DMS79 treated with DMSO at 0.1 percent for 48 hours (cell line): ENCODE measurements at regions not wholly inside any gene's neighbourhood (a gene's known extent, or its start where the extent isn't known, plus 50 kb on each side); places are given as distances from the start of the nearest gene placed in this dataset.
"Not testable (repeated sequence)": the region's sequence is repeated elsewhere in the genome, so short reads cannot be mapped to it uniquely, and the experiment has no call there.

Source experiments
- DNase-seq: peaks from one replicate; lab custom pipeline; 2025; lab: John Stamatoyannopoulos, UW

DNA sequence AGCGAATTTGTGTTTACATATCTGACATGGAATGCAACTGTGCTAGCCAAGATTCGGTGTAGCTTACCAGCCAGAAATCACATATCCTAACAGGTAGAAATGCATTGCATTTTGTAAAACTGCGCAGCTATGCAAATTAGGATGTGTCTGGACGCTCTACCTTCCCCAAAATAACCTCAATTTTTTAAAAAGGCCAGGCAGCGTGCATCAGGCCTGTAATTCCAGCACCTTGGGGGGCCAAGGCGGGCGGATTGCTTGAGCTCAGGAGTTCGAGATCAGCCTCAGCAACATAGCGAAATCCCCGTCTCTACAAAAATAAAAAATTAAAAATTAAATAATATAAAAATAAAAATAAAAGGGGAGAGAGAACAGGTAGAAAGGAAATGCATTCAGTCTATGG lies 305.0 kb downstream of the TYW1 start:
- no peak for DNase-seq

DNA sequence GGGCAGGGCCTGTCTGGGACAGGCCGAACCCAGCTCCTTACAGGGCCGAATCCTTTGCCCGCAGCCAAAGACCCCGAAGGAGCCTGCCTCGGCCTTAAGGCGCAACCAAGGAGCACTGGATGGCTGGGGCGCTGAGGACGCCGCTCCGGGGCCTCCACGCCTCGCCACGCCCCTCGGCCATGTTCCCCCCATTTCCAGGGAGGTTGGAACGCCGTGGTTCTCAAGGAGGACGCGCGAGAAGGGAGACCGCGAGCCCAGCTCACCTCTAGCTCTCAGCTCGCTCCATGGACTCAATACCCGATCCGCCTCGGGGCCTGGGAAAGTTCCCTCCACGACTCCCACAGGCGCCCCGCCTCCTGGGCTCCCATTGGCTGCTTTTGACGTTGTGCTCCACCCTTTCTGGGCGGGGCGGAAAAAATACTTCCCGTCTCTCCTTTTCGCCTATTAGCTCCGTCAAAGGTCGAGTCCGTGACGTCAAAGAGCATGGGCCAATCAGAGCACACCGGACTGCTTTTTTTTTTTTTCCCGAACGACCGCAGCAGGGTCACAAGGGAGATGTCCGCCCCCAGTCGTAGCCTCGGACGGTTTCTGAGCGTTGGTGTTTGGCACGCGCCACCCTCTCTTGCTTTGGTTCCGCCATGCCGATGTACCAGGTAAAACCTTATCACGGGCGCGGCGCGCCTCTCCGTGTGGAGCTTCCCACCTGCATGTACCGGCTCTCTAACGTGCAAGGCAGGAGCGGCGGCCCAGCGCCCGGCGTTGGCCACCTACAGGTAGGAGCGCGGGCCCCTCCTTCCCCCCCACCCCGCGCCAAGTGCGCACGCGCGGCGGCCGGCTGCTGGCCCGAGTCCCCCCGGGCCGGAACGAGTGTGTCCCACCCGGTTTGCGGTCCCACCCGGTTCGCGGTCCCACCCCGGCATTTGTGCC lies 305.7 kb downstream of the TYW1 start:
- peak; percentile 96 for DNase-seq

DNA sequence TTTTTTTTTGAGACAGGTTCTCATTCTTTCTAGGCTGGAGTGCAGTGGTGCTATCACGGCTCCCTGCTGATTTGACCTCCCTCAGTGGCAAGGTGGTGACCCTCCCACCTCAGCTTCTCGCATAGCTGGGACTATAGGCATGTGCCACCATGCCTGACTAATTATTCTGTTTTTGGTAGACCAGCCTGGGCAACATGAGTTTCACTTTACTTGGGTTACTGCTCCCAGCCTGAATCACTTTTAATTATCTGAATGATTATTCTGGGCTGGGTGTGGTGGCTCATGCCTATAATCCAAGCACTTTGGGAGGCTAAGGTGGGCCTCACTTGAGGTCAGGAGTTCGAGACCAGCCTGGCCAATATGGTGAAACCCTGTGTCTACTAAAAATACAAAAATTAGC lies 308.2 kb downstream of the TYW1 start:
- DNase-seq, result not testable (repeated sequence)

DNA sequence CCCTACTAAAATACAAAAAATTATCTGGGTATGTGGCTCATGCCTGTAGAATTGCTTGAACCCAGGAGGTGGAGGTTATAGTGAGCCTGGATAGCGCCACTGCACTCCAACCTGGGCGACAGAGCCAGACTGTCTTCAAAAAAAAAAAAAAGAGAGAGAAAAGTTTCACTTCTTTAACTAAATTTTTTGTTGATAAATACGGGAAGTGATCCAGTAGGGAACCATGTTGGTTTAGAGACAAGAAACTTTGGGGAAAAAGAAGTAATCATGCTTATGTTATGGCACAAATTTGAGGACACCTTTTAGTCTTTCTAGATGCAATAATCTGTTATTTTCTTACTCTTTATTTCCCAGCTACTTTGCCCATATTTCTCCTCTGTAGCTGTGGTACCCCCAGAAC lies 309.7 kb downstream of the TYW1 start:
- DNase-seq, result no peak

DNA sequence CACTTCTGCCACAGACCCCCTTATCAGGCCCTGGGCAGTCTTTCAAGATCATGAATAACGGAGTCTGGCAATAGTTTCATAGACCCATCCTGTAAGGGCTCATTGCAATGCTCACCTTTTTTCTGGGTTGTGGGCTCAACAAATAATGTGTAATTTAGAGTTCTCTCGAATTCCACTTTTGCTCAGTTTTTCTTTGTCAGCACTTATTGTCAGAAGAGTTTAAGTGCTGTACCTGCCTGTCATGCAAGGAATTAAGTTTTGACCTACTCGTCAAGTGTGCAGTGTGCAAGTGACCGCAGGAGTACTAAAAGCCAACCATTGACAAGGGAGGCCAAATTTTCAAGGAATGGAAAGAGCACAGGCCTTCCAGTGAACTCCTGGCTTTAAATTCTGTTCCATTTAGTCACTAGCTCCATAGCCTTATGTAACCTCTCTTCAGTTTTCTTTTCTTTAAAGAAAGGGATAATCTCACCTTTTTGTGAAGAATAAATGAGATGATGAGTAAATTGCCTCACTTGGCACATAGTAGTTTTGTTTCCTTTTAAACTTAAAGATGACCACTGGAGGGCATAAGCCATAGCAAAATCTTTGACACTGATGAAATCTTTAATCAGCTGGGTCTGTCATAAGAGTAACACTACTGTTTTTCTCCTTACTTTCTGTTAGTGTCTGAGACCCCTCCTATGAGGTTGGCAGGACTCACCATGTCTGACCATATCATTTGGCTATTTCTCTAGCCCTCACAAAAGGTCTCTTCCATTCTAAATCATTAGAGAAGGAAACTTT lies 313.3 kb downstream of the TYW1 start:
- no peak for DNase-seq

GRCh38 chr7:67311901-67312300 lies 315.3 kb downstream of the TYW1 start:
- DNase-seq, result no peak

GRCh38 chr7:67313213-67313612 lies 316.6 kb downstream of the TYW1 start:
- DNase-seq, result no peak

- not testable (repeated sequence) for DNase-seq
These were observed 320.3 kb downstream of the TYW1 start for GRCh38 chr7:67316902-67317301.

GRCh38 chr7:67328257-67328656 lies 331.6 kb downstream of the TYW1 start:
- DNase-seq, result not testable (repeated sequence)

- DNase-seq, result not testable (repeated sequence)
These were observed 338.5 kb downstream of the TYW1 start for GRCh38 chr7:67335165-67335564.

- not testable (repeated sequence) for DNase-seq
These were observed 339.0 kb downstream of the TYW1 start for GRCh38 chr7:67335663-67336062.

GRCh38 chr7:67338545-67338944 lies 341.9 kb downstream of the TYW1 start:
- not testable (repeated sequence) for DNase-seq

DNA sequence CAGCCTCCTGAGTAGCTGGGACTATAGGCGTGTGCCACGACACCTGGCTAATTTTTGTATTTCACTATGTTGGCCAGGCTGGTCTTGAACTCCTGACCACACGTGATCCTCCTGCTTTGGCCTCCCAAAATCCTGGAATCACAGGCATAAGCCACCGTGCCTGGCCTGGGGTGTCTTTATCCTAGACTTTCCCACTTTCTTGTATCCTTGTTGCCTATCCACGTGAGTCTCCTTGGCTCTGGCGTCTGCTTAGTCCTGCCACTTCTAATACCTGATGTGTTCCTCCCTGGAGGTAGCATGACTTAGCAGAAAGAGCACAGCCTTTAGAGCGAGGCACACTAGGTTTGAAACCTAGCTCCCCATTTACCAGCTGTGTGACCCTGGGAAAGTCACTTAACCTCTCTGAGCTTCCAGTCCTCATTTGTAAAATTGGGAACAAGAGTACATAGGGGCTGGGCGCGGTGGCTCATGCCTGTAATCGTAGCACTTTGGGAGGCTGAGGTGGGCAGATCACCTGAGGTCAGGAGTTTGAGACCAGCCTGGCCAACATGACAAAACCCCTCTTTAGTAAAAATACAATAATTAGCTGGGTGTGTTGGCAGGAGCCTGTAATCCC lies 344.6 kb downstream of the TYW1 start:
- DNase-seq, result no peak

GRCh38 chr7:67343114-67343513 lies 346.5 kb downstream of the TYW1 start:
- no peak for DNase-seq

- DNase-seq, result peak; percentile 96
These were observed 346.9 kb downstream of the TYW1 start for GRCh38 chr7:67343572-67343971.

DNA sequence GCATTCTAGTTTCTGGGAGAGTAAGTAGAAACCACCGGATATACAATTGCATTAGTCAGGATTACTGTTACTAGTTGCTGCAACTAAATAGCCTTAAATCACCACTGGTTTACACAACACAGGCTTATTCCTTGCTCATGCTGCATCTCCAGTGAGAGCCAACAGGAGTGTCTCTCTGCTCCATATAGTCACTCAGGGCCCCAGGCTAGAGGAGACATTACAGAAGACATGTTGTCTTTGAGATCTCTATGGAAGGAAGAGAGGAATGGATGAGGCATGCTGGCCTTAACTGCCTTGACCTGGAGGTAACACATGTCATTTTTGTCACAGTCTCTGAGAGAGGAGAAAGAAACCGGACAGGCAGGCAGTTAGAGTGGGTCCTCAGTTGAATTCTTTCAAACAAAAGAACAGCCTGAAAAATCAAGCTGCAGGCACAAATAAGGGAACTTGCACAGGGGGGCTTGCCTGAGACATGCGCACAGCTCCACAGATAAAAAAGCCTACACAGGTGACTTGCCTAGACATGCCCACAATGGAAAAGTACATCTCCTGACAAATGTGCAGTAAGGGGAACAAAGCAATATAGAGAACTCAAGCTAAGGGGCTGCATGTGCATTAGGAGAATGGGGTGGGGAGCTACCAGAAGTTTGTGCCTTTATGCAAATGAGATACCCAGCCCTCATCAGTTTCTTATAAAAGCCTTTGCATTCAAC lies 348.0 kb downstream of the TYW1 start:
- DNase-seq, result no peak

DNA sequence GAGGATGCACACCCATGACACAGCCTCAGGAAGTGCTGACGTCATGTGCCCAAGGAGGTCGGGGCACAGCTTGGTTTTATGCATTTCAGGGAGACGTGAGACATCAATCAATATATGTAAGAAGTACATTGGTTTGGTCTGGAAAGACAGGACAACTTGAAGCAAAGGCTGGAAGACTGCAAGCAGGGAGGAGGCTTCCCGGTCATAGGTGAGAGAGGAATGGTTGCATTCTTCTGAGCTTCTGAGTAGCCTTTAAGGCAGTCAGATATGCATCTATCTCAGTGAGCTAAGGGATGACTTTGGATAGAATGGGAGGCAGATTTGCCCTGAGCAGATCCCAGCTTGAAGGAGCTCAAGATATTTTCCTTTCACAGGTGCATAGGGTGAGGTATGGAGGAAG lies 349.5 kb downstream of the TYW1 start:
- DNase-seq, result no peak

GRCh38 chr7:67346876-67347275 lies 350.2 kb downstream of the TYW1 start:
- DNase-seq, result no peak

- no peak for DNase-seq
These were observed 351.5 kb downstream of the TYW1 start for GRCh38 chr7:67348171-67348570.

GRCh38 chr7:67357653-67358052 lies 361.0 kb downstream of the TYW1 start:
- not testable (repeated sequence) for DNase-seq

GRCh38 chr7:67358316-67358715 lies 361.7 kb downstream of the TYW1 start:
- DNase-seq, result not testable (repeated sequence)

- DNase-seq, result not testable (repeated sequence)
These were observed 362.1 kb downstream of the TYW1 start for GRCh38 chr7:67358738-67359137.
